Trophoblast cell (in vitro differentiated cells and primary cell): ENCODE measurements at regions not wholly inside any gene's neighbourhood (a gene's known extent, or its start where the extent isn't known, plus 50 kb on each side); places are given as distances from the start of the nearest gene placed in this dataset.
A peak's percentile ranks its signal among the peaks of the same experiment; 100 is the strongest.

Experiments
- DNase-seq, 2 donors: peaks; one replicate each; pipeline ENCODE4 v3.0.0-alpha.2; 2016
- H2AFZ ChIP-seq: 2 replicates; pipeline ENCODE4 v1.6.1; 2013; ENCODE audit warnings: low read length, moderate library complexity, mild to moderate bottlenecking; ENCODE audit not compliant: insufficient read depth, poor library complexity
- H2AK5ac ChIP-seq: 2 replicates; pipeline ENCODE4 v1.6.1; 2013; ENCODE audit warnings: mild to moderate bottlenecking, low read length
- H2BK120ac ChIP-seq: 2 replicates; pipeline ENCODE4 v1.6.1; 2013; ENCODE audit warnings: low read length, mild to moderate bottlenecking, moderate library complexity; ENCODE audit not compliant: insufficient read depth, poor library complexity
- H2BK12ac ChIP-seq: 2 replicates; pipeline ENCODE4 v1.6.1; 2013; ENCODE audit warnings: mild to moderate bottlenecking, low read length, moderate library complexity
- H2BK5ac ChIP-seq: 2 replicates; pipeline ENCODE4 v1.6.1; 2013; ENCODE audit warnings: low read length, low read depth, moderate library complexity, mild to moderate bottlenecking; ENCODE audit not compliant: poor library complexity
- H3K14ac ChIP-seq: 2 replicates; pipeline ENCODE4 v1.6.1; 2013; ENCODE audit warnings: mild to moderate bottlenecking, low read length
- H3K18ac ChIP-seq: 2 replicates; pipeline ENCODE4 v1.6.1; 2013; ENCODE audit warnings: mild to moderate bottlenecking, low read length
- H3K23ac ChIP-seq: 2 replicates; pipeline ENCODE4 v1.6.1; 2013; ENCODE audit warnings: low read length
- H3K27ac ChIP-seq: 2 replicates; pipeline ENCODE4 v1.5.1; 2013; ENCODE audit warnings: low read depth, mild to moderate bottlenecking, inconsistent platforms, low read length, moderate library complexity
- H3K27me3 ChIP-seq: 2 replicates; pipeline ENCODE4 v1.6.1; 2013; ENCODE audit warnings: inconsistent platforms, mild to moderate bottlenecking, low read length, moderate library complexity; ENCODE audit not compliant: insufficient read depth
- H3K36me3 ChIP-seq, 2 experiments: 1 replicate in 1 of 2; 2 replicates in 1 of 2; pipeline ENCODE4 v1.6.1; 2013; ENCODE audit warnings: low read length in 2 of 2, mild to moderate bottlenecking in 2 of 2, moderate library complexity in 1 of 2; ENCODE audit not compliant: insufficient read depth in 2 of 2, control insufficient read depth in 1 of 2
- H3K4ac ChIP-seq: 2 replicates; pipeline ENCODE4 v1.6.1; 2013; ENCODE audit warnings: low read depth, mild to moderate bottlenecking, low read length, moderate library complexity
- H3K4me1 ChIP-seq, 2 experiments: 1 replicate in 1 of 2; 2 replicates in 1 of 2; pipeline ENCODE4 v1.6.1; 2013; ENCODE audit warnings: low read length in 2 of 2, mild to moderate bottlenecking in 2 of 2, moderate library complexity in 1 of 2; ENCODE audit not compliant: insufficient read depth in 2 of 2, control insufficient read depth in 1 of 2
- H3K4me2 ChIP-seq: 2 replicates; pipeline ENCODE4 v1.6.1; 2013; ENCODE audit warnings: inconsistent platforms, mild to moderate bottlenecking, low read length, moderate library complexity
- H3K4me3 ChIP-seq: 2 replicates; pipeline ENCODE4 v1.5.1; 2013; ENCODE audit warnings: mild to moderate bottlenecking, low read depth, low read length, inconsistent platforms
- H3K79me1 ChIP-seq: one replicate; pipeline ENCODE4 v1.6.1; 2013; ENCODE audit warnings: low read length
- H3K79me2 ChIP-seq: 2 replicates; pipeline ENCODE4 v1.6.1; 2013; ENCODE audit warnings: low read length, mild to moderate bottlenecking; ENCODE audit not compliant: control insufficient read depth, insufficient read depth, poor library complexity
- H3K9ac ChIP-seq: 2 replicates; pipeline ENCODE4 v1.6.1; 2013; ENCODE audit warnings: mild to moderate bottlenecking, low read length
- H3K9me3 ChIP-seq: 2 replicates; pipeline ENCODE4 v1.6.1; 2013; ENCODE audit warnings: low read depth, mild to moderate bottlenecking, control low read depth, inconsistent platforms, low read length; ENCODE audit not compliant: insufficient read depth
- H4K12ac ChIP-seq: 2 replicates; pipeline ENCODE4 v1.6.1; 2013; ENCODE audit warnings: low read depth, mild to moderate bottlenecking, low read length, moderate library complexity
- H4K8ac ChIP-seq: 2 replicates; pipeline ENCODE4 v1.6.1; 2013; ENCODE audit warnings: low read depth, mild to moderate bottlenecking, low read length, moderate library complexity
- H4K91ac ChIP-seq: one replicate; pipeline ENCODE4 v1.6.1; 2013; ENCODE audit warnings: low read depth, mild to moderate bottlenecking, low read length, moderate library complexity
- WGBS: extraction: QIAGEN DNeasy Blood & Tissue Kit; methylation state at CpG from one replicate; pipeline ENCODE4 v1.1.7; 2013; ENCODE audit warnings: missing lambda C conversion rate; ENCODE audit not compliant: insufficient read length, insufficient coverage; ENCODE audit errors: extremely low coverage; 5-methylcytosine and 5-hydroxymethylcytosine counted together

DNA sequence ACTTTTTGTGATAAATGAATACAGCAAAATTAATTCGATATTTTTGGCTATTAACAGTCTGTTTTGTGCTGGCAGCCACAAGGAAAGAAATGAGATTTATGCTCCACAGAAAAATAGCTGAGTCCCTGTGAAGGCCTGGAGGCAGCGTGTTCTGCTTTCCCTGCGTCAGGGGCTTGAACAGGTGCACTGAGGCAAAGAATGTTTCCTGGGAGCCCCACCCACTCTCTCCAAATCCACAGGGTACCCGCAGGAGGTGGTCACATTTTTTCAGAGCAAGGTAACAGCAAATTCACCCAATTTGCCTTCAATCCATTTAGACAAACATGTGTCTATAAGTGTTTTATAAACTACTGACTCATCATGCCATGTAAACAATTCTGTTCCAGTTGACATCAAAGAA, 308.1 kb downstream of the TCERG1L start:
- H3K27ac ChIP-seq: no peak overlapping the region
- H3K4ac ChIP-seq: no peak overlapping the region
- no peaks in the 10 kb centered on the region for H3K36me3 ChIP-seq
- no peak overlapping the region for H3K18ac ChIP-seq
- no peak overlapping the region for H3K9ac ChIP-seq
- no peak overlapping the region for H4K8ac ChIP-seq
- no peak overlapping the region for H3K4me2 ChIP-seq
- no peak overlapping the region for H2AFZ ChIP-seq
- peak in 1 of 2 donors; percentile 41 for DNase-seq
- no peaks in the 10 kb centered on the region for H3K79me1 ChIP-seq
- no peak overlapping the region for H2BK12ac ChIP-seq
- no peaks in the 10 kb centered on the region for H3K27me3 ChIP-seq
- no peak overlapping the region for H3K4me3 ChIP-seq
- H2AK5ac ChIP-seq: no peak overlapping the region
- no peak overlapping the region for H2BK120ac ChIP-seq
- H3K4me1 ChIP-seq: no peaks in the 10 kb centered on the region
- peaks cover 2% of the 10 kb centered on the region for H3K9me3 ChIP-seq
- H3K79me2 ChIP-seq: no peaks in the 10 kb centered on the region
- H3K14ac ChIP-seq: no peak overlapping the region
- H4K12ac ChIP-seq: no peak overlapping the region
- WGBS: no CpG with 5 or more reads among the region's 4 CpGs
- no peak overlapping the region for H3K23ac ChIP-seq
- H4K91ac ChIP-seq: no peak overlapping the region
- no peak overlapping the region for H2BK5ac ChIP-seq

DNA sequence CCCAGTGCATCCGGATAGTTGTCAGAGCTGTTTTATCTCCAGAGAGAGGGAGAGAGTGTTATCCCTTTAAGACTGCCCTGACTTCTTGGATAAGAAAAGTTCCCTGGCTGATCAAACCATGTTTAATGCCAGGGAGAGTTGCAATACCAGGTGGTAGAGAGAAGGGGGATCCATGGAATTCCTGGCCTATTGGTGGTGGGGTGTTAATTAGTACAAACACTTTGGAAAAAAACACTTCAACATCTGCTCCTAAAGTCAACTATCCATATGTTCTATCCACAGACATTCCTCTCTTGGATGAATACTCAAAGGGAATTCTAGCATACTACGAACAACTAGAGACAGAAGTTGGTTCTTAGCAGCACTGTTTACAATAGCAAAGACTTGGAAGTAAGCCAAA, 307.2 kb downstream of the TCERG1L start:
- H2BK12ac ChIP-seq: no peak overlapping the region
- no CpG with 5 or more reads among the region's 2 CpGs for WGBS
- peaks cover 2% of the 10 kb centered on the region for H3K9me3 ChIP-seq
- H2AFZ ChIP-seq: no peak overlapping the region
- H4K12ac ChIP-seq: no peak overlapping the region
- no peaks in the 10 kb centered on the region for H3K36me3 ChIP-seq
- H4K8ac ChIP-seq: no peak overlapping the region
- H3K9ac ChIP-seq: no peak overlapping the region
- no peak overlapping the region for H3K4me3 ChIP-seq
- no peaks in the 10 kb centered on the region for H3K79me2 ChIP-seq
- H3K27ac ChIP-seq: no peak overlapping the region
- H3K4ac ChIP-seq: no peak overlapping the region
- H3K27me3 ChIP-seq: no peaks in the 10 kb centered on the region
- H3K4me2 ChIP-seq: no peak overlapping the region
- H4K91ac ChIP-seq: no peak overlapping the region
- H3K23ac ChIP-seq: no peak overlapping the region
- no peak for DNase-seq
- H3K18ac ChIP-seq: no peak overlapping the region
- no peak overlapping the region for H2BK5ac ChIP-seq
- H3K4me1 ChIP-seq: no peaks in the 10 kb centered on the region
- no peak overlapping the region for H3K14ac ChIP-seq
- no peaks in the 10 kb centered on the region for H3K79me1 ChIP-seq
- H2AK5ac ChIP-seq: no peak overlapping the region
- no peak overlapping the region for H2BK120ac ChIP-seq

DNA sequence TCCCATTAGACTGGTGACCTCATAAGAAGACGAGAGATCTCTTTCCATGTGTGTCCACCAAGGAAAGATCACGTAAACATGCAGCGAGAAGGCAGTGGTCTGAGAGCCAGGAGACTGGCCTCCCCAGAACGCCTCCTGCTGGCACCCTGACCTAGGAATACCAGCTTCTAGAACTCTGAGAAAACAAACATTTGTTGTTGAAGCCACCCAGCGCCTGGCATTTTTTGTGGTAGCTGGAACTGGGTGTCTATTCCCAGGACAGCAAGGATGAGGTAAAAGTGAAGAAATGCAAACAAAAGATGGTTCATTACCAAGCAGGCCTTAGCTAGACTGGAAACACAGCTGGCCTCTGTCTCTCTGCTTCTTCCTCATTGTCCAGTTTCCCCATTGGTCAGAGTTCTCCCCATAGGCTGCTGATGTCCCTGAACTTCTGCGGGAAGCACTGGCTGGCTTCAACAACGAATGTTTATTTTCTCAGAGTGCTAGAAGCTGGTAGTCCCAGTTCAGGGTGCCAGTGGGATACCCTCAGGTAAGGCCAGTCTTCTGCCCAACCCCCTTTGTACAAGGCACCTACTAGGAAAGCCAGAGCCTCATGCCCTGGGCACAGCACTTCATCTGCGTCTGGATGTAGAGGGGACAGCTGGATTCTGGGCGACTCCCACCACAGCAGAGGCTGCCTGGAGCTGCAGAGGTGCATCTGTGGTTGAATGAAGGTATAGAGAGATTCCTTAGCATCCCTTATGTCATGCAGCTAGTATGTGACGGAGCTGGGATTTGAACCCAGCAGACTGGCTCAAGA, 304.9 kb downstream of the TCERG1L start:
- Histone ChIP-seq H3K27ac (no peak overlapping the region), H3K4me1 (no peaks in the 10 kb centered on the region), H3K79me2 (no peaks in the 10 kb centered on the region), H4K91ac (no peak overlapping the region), H2BK5ac (no peak overlapping the region), H4K12ac (no peak overlapping the region), H3K9me3 (peaks cover 2% of the 10 kb centered on the region), H2BK12ac (no peak overlapping the region), H3K4me2 (no peak overlapping the region), H3K36me3 (no peaks in the 10 kb centered on the region), H3K4ac (no peak overlapping the region), H3K14ac (no peak overlapping the region), H2AFZ (no peak overlapping the region), H2AK5ac (no peak overlapping the region), H3K23ac (no peak overlapping the region), H4K8ac (no peak overlapping the region), H3K18ac (no peak overlapping the region), H3K9ac (no peak overlapping the region), H3K4me3 (no peak overlapping the region), H3K27me3 (no peaks in the 10 kb centered on the region), H2BK120ac (no peak overlapping the region), H3K79me1 (no peaks in the 10 kb centered on the region)
- WGBS: no CpG with 5 or more reads among the region's 10 CpGs
- DNase-seq: no peak

DNA sequence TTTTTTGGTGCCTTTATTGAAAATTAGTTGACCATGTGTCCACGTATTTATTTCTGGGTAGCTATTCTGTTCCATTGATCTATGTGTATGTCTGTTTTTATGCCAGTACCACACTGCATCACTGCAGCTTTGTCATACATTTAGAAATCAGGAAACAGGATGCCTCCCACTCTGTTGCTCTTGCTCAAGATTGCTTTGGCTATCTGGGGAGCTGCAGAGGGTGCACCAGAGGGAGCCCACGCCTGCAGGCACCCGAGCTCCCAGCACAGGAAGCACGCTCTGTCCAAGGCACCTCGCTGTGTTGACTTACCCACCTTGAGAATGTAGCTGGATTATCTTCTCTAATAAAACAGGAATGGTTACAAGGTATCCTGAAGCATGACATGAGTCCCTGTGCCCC, 301.7 kb downstream of the TCERG1L start:
- Histone ChIP-seq H4K8ac (no peak overlapping the region), H2BK5ac (no peak overlapping the region), H3K9ac (no peak overlapping the region), H3K27me3 (no peaks in the 10 kb centered on the region), H3K23ac (no peak overlapping the region), H3K4me3 (no peak overlapping the region), H3K4ac (no peak overlapping the region), H2AFZ (no peak overlapping the region), H3K14ac (no peak overlapping the region), H3K4me2 (no peak overlapping the region), H3K79me1 (no peaks in the 10 kb centered on the region), H3K27ac (no peak overlapping the region), H3K4me1 (no peaks in the 10 kb centered on the region), H2BK120ac (no peak overlapping the region), H2BK12ac (no peak overlapping the region), H3K36me3 (no peaks in the 10 kb centered on the region), H4K12ac (no peak overlapping the region), H4K91ac (no peak overlapping the region), H3K18ac (no peak overlapping the region), H2AK5ac (no peak overlapping the region), H3K9me3 (peaks cover 2% of the 10 kb centered on the region), H3K79me2 (no peaks in the 10 kb centered on the region)
- WGBS: no CpG with 5 or more reads among the region's 5 CpGs
- no peak for DNase-seq
